ENCODE measurements at regions not wholly inside any gene's neighbourhood (a gene's known extent, or its start where the extent isn't known, plus 50 kb on each side); places are given as distances from the start of the nearest gene placed in this dataset.

DNA sequence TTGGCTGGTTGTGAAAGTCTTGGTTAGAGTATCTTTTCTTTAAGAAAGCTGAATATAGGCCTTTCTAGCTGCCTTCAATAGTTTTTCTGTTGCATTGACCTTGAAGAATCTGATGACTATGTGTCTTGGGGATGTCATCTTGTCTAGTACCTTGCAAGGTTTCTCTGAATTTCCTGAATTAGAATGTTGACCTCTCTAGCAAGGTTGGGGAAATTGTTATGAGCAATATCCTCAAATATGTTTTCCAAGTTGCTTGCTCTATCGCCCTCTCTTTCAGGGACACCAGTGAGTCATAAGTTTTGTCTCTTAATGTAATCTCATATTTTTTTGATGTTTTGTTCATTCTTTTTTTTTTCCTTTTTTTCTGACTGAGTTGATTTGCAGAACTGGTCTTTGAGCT is 194.7 kb downstream of the RAB28 start:
- POLR2A ChIA-PET (ENCODE audit: partially characterized antibody) = no interaction called here
- DNase-seq (ENCODE audit: low read depth in 1 of 2, low spot score in 2 of 2) = no peak
- Histone ChIP-seq H2AK5ac (ENCODE audit: low read depth, low read length) (no peak overlapping the region), H2BK20ac (ENCODE audit: low read length) (no peak overlapping the region), H3K4me3 (ENCODE audit: extremely low read depth in 1 of 4, insufficient read depth in 2 of 4, low read depth in 3 of 4, low read length in 4 of 4) (no peak overlapping the region), H2BK15ac (ENCODE audit: low read length) (no peak overlapping the region), H3K14ac (ENCODE audit: insufficient read length) (no peak overlapping the region), H3K36me3 (ENCODE audit: control insufficient read depth in 2 of 4, insufficient read depth in 4 of 4, low read length in 3 of 4) (no peaks in the 10 kb centered on the region), H3K4ac (replicated peaks; ENCODE audit: insufficient read length, low read depth, low read length) (no peak overlapping the region), H3K23ac (ENCODE audit: insufficient read length) (no peak overlapping the region), H2AFZ (ENCODE audit: low read length) (no peak overlapping the region), H3K4me2 (ENCODE audit: insufficient read depth in 1 of 2, low read depth in 2 of 2, low read length in 2 of 2) (no peak overlapping the region), H3K9me3 (ENCODE audit: insufficient read depth in 2 of 2, low read depth in 1 of 2, low read length in 1 of 2) (no peaks in the 10 kb centered on the region), H3K56ac (replicated peaks; ENCODE audit: insufficient read length, low read depth, low read length) (no peak overlapping the region), H3K18ac (ENCODE audit: extremely low read depth, low read length) (no peak overlapping the region), H3K23me2 (ENCODE audit: low read depth, low read length) (no peaks in the 10 kb centered on the region), H2BK5ac (ENCODE audit: low read depth, low read length) (no peak overlapping the region), H3K27me3 (replicated peaks in 1 of 4; ENCODE audit: control insufficient read depth in 3 of 4, extremely low read depth in 1 of 4, insufficient read depth in 3 of 4, low read length in 3 of 4) (no peaks in the 10 kb centered on the region), H4K5ac (ENCODE audit: insufficient read length, low read depth, low read length) (no peak overlapping the region), H3K27ac (ENCODE audit: low read depth, low read length) (no peak overlapping the region), H4K8ac (ENCODE audit: extremely low read depth, insufficient read depth, low read length) (no peak overlapping the region), H2BK12ac (ENCODE audit: low read depth, low read length) (no peak overlapping the region), H4K91ac (replicated peaks; ENCODE audit: insufficient read length, low read length) (no peak overlapping the region), H3K79me1 (ENCODE audit: low read depth, low read length) (no peaks in the 10 kb centered on the region), H4K20me1 (replicated peaks in 1 of 2; ENCODE audit: control insufficient read depth in 1 of 2, insufficient read depth in 2 of 2, low read length in 2 of 2) (no peaks in the 10 kb centered on the region), H3K79me2 (ENCODE audit: control insufficient read depth in 1 of 2, insufficient read depth in 2 of 2, low read length in 2 of 2) (no peaks in the 10 kb centered on the region), H2BK120ac (replicated peaks; ENCODE audit: low read depth, low read length) (no peak overlapping the region), H3K4me1 (replicated peaks in 1 of 4; ENCODE audit: control insufficient read depth in 3 of 4, insufficient read depth in 4 of 4, low read length in 3 of 4) (no peaks in the 10 kb centered on the region), H3K9ac (replicated peaks in 1 of 4; ENCODE audit: extremely low read depth in 1 of 4, low read depth in 3 of 4, low read length in 3 of 4) (no peak overlapping the region)
- 84% methylated on average over 1 of the region's 1 CpG; no CpG with 5 or more reads in 1 of the 2 experiments for WGBS, 2 experiments (ENCODE audit: extremely low coverage in 1 of 2, insufficient coverage in 1 of 2, insufficient read length in 1 of 2, insufficient replicate concordance in 2 of 2, low coverage in 1 of 2, low lambda C conversion rate in 2 of 2, missing lambda C conversion rate in 1 of 2)
- no peak for FAIRE-seq
- TF ChIP-seq ZNF274 (IDR thresholded peaks at IDR 0.05; ENCODE audit: borderline replicate concordance, extremely low read depth, low read length) (no peak), HDAC6 (IDR thresholded peaks at IDR 0.05; ENCODE audit: low read depth, low read length) (no peak), TCF12 (IDR thresholded peaks at IDR 0.05; ENCODE audit: low read depth, low read length) (no peak), KDM4A (IDR thresholded peaks at IDR 0.05; ENCODE audit: low read depth, low read length, severe bottlenecking) (no peak), JUND (IDR thresholded peaks at IDR 0.05; ENCODE audit: low read length) (no peak), BRCA1 (IDR thresholded peaks at IDR 0.05; ENCODE audit: low read depth, low read length) (no peak), YY1 (IDR thresholded peaks at IDR 0.05; ENCODE audit: low read depth, low read length) (no peak), RNF2 (IDR thresholded peaks at IDR 0.05; ENCODE audit: borderline replicate concordance, low read depth, low read length, missing control alignments, poor library complexity, severe bottlenecking) (no peak), POLR2A (IDR thresholded peaks at IDR 0.05; ENCODE audit: control extremely low read depth in 1 of 2, low read depth in 2 of 2, low read length in 2 of 2) (no peak), SRF (IDR thresholded peaks at IDR 0.05; ENCODE audit: low read depth, low read length) (no peak), CEBPB (IDR thresholded peaks at IDR 0.05; ENCODE audit: low read depth, low read length) (no peak)
- TF ChIP-seq, protein P1, sequence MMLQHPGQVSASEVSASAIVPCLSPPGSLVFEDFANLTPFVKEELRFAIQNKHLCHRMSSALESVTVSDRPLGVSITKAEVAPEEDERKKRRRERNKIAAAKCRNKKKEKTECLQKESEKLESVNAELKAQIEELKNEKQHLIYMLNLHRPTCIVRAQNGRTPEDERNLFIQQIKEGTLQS (IDR thresholded peaks at IDR 0.05; ENCODE audit: insufficient read depth, low read depth, low read length) = no peak
- TF ChIP-seq, protein P2, sequence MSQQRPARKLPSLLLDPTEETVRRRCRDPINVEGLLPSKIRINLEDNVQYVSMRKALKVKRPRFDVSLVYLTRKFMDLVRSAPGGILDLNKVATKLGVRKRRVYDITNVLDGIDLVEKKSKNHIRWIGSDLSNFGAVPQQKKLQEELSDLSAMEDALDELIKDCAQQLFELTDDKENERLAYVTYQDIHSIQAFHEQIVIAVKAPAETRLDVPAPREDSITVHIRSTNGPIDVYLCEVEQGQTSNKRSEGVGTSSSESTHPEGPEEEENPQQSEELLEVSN (IDR thresholded peaks at IDR 0.05) = no peak
- CTCF ChIA-PET (ENCODE audit: partially characterized antibody) = interaction anchor here (2.0 kb wide), 1 partner anchor 142 kb away, joined by 4 read pairs; no protein-coding TSS in a partner anchor
